GM18499 (cell line): ENCODE measurements at regions not wholly inside any gene's neighbourhood (a gene's known extent, or its start where the extent isn't known, plus 50 kb on each side); places are given as distances from the start of the nearest gene placed in this dataset.
"Not testable (repeated sequence)": the region's sequence is repeated elsewhere in the genome, so short reads cannot be mapped to it uniquely, and the experiment has no call there.

Experiments used
- ATAC-seq: cut with Tn5 transposase; IDR thresholded peaks from one replicate; pipeline ENCODE4 v1.9.1; 2021; ENCODE audit warnings: moderate number of reproducible peaks; ENCODE audit not compliant: insufficient read depth, unreplicated experiment

GRCh38 chr4:120218981-120219380 is 152.3 kb upstream of the MAD2L1 start:
- ATAC-seq = no peak

DNA sequence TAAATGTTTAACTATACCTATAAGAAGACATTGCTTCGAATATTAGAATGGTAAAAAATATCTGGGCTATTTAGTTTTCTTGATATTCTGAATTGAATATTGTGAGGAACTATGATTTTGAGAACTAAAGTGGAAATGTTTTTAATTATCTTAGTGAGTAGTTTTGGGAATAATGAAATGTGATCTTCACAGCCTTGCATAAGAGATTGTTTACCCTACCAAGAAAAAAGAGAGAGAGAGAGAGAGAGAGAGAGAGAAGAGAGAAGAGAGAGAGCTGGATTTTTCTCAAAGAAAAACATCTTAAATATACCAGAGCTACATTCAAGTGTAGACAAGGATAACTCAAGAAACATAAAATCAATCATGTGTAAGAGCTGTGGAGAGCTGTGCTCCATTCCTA is 148.7 kb upstream of the MAD2L1 start:
- ATAC-seq = no peak

- ATAC-seq = no peak
Measured at GRCh38 chr4:120211408-120212015, 144.9 kb upstream of the MAD2L1 start.

DNA sequence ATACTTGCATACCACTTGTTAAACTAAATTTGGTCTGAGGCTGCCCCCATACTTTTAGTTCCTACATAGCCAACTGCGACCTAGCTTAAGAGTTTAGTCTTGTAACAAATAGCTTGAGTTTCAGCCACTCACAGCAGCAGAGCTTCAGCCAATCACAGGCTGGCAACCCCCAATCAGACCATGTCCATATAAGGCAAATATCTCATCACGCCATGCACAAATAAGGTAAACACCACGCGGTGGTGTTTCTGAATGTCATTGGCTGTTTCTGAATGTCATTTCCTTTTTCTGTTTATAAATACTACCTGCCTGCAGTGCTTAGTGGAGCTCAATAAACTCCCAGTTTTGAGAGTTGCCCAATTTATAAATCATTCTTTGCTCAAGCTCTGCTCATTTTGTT is 143.1 kb upstream of the MAD2L1 start:
- ATAC-seq = no peak

GRCh38 chr4:120207021-120207420 is 140.4 kb upstream of the MAD2L1 start:
- ATAC-seq = no peak

- ATAC-seq = no peak
Measured at GRCh38 chr4:120202222-120202621, 135.6 kb upstream of the MAD2L1 start.

GRCh38 chr4:120200573-120201110 is 134.0 kb upstream of the MAD2L1 start:
- ATAC-seq = not testable (repeated sequence)

DNA sequence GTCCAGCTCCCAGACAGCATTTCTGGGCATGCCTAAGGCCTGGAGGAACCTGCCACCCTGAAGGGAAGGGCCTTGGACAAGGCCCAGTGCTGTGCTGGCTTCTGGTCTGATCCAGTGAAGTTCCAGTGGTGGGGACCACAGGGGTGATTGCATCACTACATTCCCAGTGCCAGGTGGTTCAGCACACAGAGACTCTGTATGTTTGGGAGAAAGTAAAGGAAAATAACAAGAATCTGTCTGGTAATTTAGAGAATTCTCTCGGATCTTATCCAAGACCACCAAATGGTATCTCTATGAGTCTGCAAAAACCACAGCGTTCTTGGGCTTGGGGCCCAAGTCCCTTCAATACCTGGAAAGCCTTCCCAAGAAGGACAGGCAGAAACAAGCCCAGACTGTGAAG is 131.8 kb upstream of the MAD2L1 start:
- ATAC-seq = no peak

GRCh38 chr4:120177603-120178002 is 111.0 kb upstream of the MAD2L1 start:
- no peak for ATAC-seq

DNA sequence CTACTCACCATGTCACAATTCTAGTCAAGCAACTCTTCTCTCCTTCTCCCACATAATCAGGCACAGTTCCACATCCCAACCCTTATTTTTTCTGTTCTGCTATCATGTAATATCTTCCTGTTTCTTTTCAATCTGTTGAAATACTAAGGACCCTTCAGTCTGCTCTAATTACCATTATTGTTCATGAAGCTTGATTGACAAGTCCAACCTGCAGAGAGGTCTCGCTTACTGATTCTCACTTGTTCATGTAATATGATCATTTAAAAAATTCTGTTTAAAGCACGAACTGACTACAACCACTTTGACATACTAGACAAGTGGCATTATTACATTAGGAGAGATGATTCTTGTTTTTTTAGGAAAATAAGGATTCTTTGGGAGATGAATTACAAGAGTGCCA is 108.6 kb upstream of the MAD2L1 start:
- no peak for ATAC-seq

DNA sequence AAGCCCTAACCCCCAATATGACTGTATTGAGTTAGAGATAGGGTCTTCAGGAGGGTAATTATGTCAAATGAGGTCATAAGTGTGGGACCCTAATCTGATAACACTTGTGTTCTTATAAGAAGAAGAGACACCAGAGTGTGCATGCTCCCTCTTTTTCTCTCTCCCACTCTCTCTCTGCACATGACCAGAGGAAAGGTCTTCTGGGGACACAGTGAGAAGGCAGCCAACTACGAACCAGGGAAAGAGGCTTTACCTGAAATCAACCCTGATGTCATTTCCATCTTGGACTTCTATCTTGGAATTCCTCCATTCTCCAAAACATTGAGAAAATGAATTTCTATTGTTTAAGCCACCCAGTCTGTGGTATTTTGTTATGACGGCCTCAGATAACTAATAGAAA is 97.2 kb upstream of the MAD2L1 start:
- ATAC-seq = no peak

DNA sequence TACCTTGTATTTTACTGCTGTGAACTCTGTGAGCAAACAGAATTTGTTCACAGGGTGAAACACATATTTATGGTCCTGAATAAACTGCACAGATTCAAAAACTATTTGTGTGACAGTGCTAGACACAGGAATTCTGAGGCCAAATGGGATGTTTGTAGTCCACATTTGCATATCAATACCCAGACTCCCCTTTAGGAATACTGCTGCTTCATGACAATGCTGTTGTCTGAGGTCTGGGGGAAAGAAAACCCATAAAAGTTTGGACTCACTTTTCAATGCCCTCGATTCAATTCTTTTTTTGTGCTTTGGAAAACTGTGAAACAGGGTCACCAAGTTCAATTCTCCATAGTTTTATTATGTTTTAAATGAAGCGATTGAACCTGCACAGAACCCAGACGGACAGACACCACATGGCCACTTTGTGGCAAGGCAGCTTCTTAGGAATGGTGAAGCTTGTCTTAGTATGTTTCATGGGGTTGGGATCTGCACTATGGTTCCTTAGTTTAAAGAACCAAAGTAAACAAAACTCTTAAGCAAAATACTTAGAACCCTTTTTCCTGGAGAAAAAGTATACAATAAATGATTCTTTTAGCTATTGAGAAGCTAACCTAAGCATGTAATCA is 92.3 kb upstream of the MAD2L1 start:
- no peak for ATAC-seq

- ATAC-seq = no peak
Measured at GRCh38 chr4:120158046-120158445, 91.4 kb upstream of the MAD2L1 start.

GRCh38 chr4:120156120-120156718 is 89.6 kb upstream of the MAD2L1 start:
- ATAC-seq = no peak

DNA sequence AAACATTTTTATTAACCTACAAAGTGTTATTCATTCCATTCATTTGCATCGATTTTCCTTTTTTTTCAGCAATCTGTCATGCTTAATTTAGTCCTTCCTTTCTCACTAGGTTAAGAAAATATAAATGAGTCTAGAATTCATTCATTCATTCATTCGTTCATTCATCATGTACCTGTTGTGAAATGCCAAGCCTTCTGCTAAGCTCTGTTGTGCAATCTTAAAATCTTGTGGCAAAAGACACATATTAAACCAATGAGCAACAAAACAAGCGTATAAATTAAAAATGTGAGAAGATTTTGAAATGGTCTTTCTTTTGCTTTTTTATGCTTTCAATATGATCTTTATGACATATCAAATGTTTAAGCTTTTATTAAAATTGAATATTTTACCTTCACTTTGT is 88.6 kb upstream of the MAD2L1 start:
- ATAC-seq = no peak

DNA sequence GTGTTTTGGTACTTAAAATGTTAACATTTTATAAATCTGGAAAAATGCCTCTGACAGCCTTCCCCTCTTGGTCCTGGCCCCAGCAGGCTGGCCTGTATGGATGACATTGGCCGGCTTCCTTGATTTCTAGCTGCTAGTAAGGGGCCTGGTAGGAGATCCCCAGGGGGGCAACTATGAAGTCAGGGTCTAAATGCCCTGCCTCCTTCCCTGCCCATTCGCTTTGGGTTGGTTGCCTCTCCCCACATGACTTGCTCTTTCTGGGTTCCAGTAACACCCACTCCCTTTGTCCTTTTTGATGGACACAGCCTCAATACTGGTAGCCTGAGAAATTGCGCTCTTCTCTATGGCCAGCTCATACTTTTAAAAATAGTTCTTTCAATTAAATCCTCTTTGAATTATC is 78.0 kb upstream of the MAD2L1 start:
- no peak for ATAC-seq

- no peak for ATAC-seq
Measured at GRCh38 chr4:120144041-120144440, 77.4 kb upstream of the MAD2L1 start.

- ATAC-seq = no peak
Measured at GRCh38 chr4:120139392-120139791, 72.7 kb upstream of the MAD2L1 start.

- ATAC-seq = no peak
Measured at GRCh38 chr4:120132935-120133334, 66.3 kb upstream of the MAD2L1 start.

- ATAC-seq = no peak
Measured at GRCh38 chr4:120130786-120131185, 64.1 kb upstream of the MAD2L1 start.
